ENCODE measurements at regions not wholly inside any gene's neighbourhood (a gene's known extent, or its start where the extent isn't known, plus 50 kb on each side); places are given as distances from the start of the nearest gene placed in this dataset.

GRCh38 chr5:106595864-106596263 lies 1074.9 kb downstream of the EFNA5 start:
- TF ChIP-seq FOXM1 (IDR thresholded peaks at IDR 0.05; ENCODE audit: borderline replicate concordance, low read depth) (no peak), NFIC (IDR thresholded peaks at IDR 0.05) (no peak), EGR1 (IDR thresholded peaks at IDR 0.05) (no peak), CEBPB (IDR thresholded peaks at IDR 0.05) (no peak), REST (IDR thresholded peaks at IDR 0.05; ENCODE audit: low read depth) (no peak)
